Breast epithelium (tissue), 3 donors: ENCODE measurements at regions not wholly inside any gene's neighbourhood (a gene's known extent, or its start where the extent isn't known, plus 50 kb on each side); places are given as distances from the start of the nearest gene placed in this dataset.
"Not testable (repeated sequence)": the region's sequence is repeated elsewhere in the genome, so short reads cannot be mapped to it uniquely, and the experiment has no call there.

Experiments used
- CTCF ChIP-seq, 3 donors: fragments of 450-650 bp; IDR thresholded peaks; one replicate each; pipeline ENCODE4 v1.5.1; 2016 to 2017; ENCODE audit warnings: antibody characterized with exemption in 3 of 3, mild to moderate bottlenecking in 3 of 3, moderate library complexity in 3 of 3
- POLR2A ChIP-seq: fragments of 450-650 bp; IDR thresholded peaks from one replicate; pipeline ENCODE4 v1.6.1; 2016; ENCODE audit warnings: antibody characterized with exemption, mild to moderate bottlenecking, moderate library complexity
- POLR2AphosphoS5 ChIP-seq, 3 donors: sonication (generic); formaldehyde crosslinking; IDR thresholded peaks; one replicate each; pipeline ENCODE4 v1.6.1; 2017; ENCODE audit warnings: antibody characterized with exemption in 3 of 3

- TF ChIP-seq CTCF (IDR thresholded peaks at IDR 0.05); POLR2AphosphoS5 (IDR thresholded peaks at IDR 0.05); POLR2A: not testable (repeated sequence)
Measured at GRCh38 chr15:21357056-21357455, 83.2 kb downstream of the POTEB3 start.
